Sigmoid colon (tissue), 4 donors: ENCODE measurements at regions not wholly inside any gene's neighbourhood (a gene's known extent, or its start where the extent isn't known, plus 50 kb on each side); places are given as distances from the start of the nearest gene placed in this dataset.
"Not testable (repeated sequence)": the region's sequence is repeated elsewhere in the genome, so short reads cannot be mapped to it uniquely, and the experiment has no call there.

ENCODE experiments used
- CTCF ChIP-seq, 4 experiments: fragments of 450-650 bp in 3 of 4; fragments of 200-600 bp in 1 of 4; IDR thresholded peaks; one replicate each; pipeline ENCODE4 v1.5.1; 2016 to 2019; ENCODE audit warnings: antibody characterized with exemption in 4 of 4, mild to moderate bottlenecking in 3 of 4, moderate library complexity in 2 of 4
- EP300 ChIP-seq, 4 donors: sonication (generic); formaldehyde crosslinking; IDR thresholded peaks; one replicate each; pipeline ENCODE4 v1.6.1; 2017; ENCODE audit warnings: antibody characterized with exemption in 4 of 4
- POLR2AphosphoS5 ChIP-seq, 4 donors: sonication (generic); formaldehyde crosslinking; IDR thresholded peaks; one replicate each; pipeline ENCODE4 v1.6.1; 2017; ENCODE audit warnings: antibody characterized with exemption in 4 of 4

GRCh38 chr18:34516996-34517395 is 193.1 kb upstream of the DTNA start:
- TF ChIP-seq CTCF, POLR2AphosphoS5, EP300 (IDR thresholded peaks at IDR 0.05): not testable (repeated sequence)
